Neural crest cell (in vitro differentiated cells): ENCODE measurements at regions not wholly inside any gene's neighbourhood (a gene's known extent, or its start where the extent isn't known, plus 50 kb on each side); places are given as distances from the start of the nearest gene placed in this dataset.

Experiments used
- DNase-seq: peaks from one replicate; pipeline ENCODE4 v3.0.0; 2021; ENCODE audit warnings: low read depth, mixed read lengths, low spot score
- H3K27ac Mint-ChIP-seq: one replicate; pipeline ENCODE4 v1.8.0; 2021; ENCODE audit warnings: mild to moderate bottlenecking, mixed read lengths; ENCODE audit not compliant: unreplicated experiment
- H3K27me3 Mint-ChIP-seq: 2 replicates; pipeline ENCODE4 v1.8.0; 2021; ENCODE audit warnings: low read depth, mild to moderate bottlenecking, mixed read lengths
- H3K36me3 Mint-ChIP-seq: 2 replicates; pipeline ENCODE4 v1.8.0; 2021; ENCODE audit warnings: low read depth, mild to moderate bottlenecking, mixed read lengths
- H3K4me1 Mint-ChIP-seq: 2 replicates; pipeline ENCODE4 v1.8.0; 2021; ENCODE audit warnings: mixed read lengths
- H3K4me3 Mint-ChIP-seq: one replicate; pipeline ENCODE4 v1.8.0; 2021; ENCODE audit warnings: mild to moderate bottlenecking, mixed read lengths
- H3K9me3 Mint-ChIP-seq: 2 replicates; pipeline ENCODE4 v1.8.0; 2021; ENCODE audit warnings: mixed read lengths
- CTCF ChIP-seq: fragments of 200-600 bp; sonication (generic); conservative IDR thresholded peaks from 2 replicates; pipeline ENCODE4 v1.5.0; 2021; ENCODE audit warnings: antibody characterized with exemption, mild to moderate bottlenecking

GRCh38 chr5:133905424-133905823 lies 63.0 kb downstream of the C5orf15 start:
- no peaks in the 10 kb centered on the region for H3K27me3 Mint-ChIP-seq
- H3K4me1 Mint-ChIP-seq: no peaks in the 10 kb centered on the region
- no peak for DNase-seq
- no peak for TF ChIP-seq CTCF
- H3K27ac Mint-ChIP-seq: no peak overlapping the region
- no peaks in the 10 kb centered on the region for H3K36me3 Mint-ChIP-seq
- no peak overlapping the region for H3K4me3 Mint-ChIP-seq
- no peaks in the 10 kb centered on the region for H3K9me3 Mint-ChIP-seq

GRCh38 chr5:133904641-133905040 lies 63.8 kb downstream of the C5orf15 start:
- DNase-seq: no peak
- TF ChIP-seq CTCF: no peak
- Mint-ChIP-seq H3K4me1 (no peaks in the 10 kb centered on the region), H3K4me3 (no peak overlapping the region), H3K27me3 (no peaks in the 10 kb centered on the region), H3K27ac (no peak overlapping the region), H3K36me3 (no peaks in the 10 kb centered on the region), H3K9me3 (no peaks in the 10 kb centered on the region)

GRCh38 chr5:133902511-133903118 lies 65.8 kb downstream of the C5orf15 start:
- Mint-ChIP-seq H3K4me1 (peaks cover 4% of the 10 kb centered on the region), H3K27me3 (no peaks in the 10 kb centered on the region), H3K27ac (no peak overlapping the region), H3K36me3 (no peaks in the 10 kb centered on the region), H3K9me3 (no peaks in the 10 kb centered on the region), H3K4me3 (no peak overlapping the region)
- TF ChIP-seq CTCF: no peak
- DNase-seq: no peak

- peak overlapping the region; percentile 27 for H3K27ac Mint-ChIP-seq
- H3K4me3 Mint-ChIP-seq: no peak overlapping the region
- no peak for TF ChIP-seq CTCF
- no peak for DNase-seq
- H3K4me1 Mint-ChIP-seq: peaks cover 4% of the 10 kb centered on the region
- no peaks in the 10 kb centered on the region for H3K36me3 Mint-ChIP-seq
- no peaks in the 10 kb centered on the region for H3K9me3 Mint-ChIP-seq
- H3K27me3 Mint-ChIP-seq: no peaks in the 10 kb centered on the region
Observed at GRCh38 chr5:133900534-133901270, 67.7 kb downstream of the C5orf15 start.

GRCh38 chr5:133899506-133899905 lies 68.9 kb downstream of the C5orf15 start:
- Mint-ChIP-seq H3K27me3 (no peaks in the 10 kb centered on the region), H3K36me3 (no peaks in the 10 kb centered on the region), H3K4me1 (peaks cover 4% of the 10 kb centered on the region), H3K9me3 (no peaks in the 10 kb centered on the region), H3K27ac (no peak overlapping the region), H3K4me3 (no peak overlapping the region)
- no peak for TF ChIP-seq CTCF
- no peak for DNase-seq
